ENCODE measurements at regions not wholly inside any gene's neighbourhood (a gene's known extent, or its start where the extent isn't known, plus 50 kb on each side); places are given as distances from the start of the nearest gene placed in this dataset.
"Not testable (repeated sequence)": the region's sequence is repeated elsewhere in the genome, so short reads cannot be mapped to it uniquely, and the experiment has no call there.

GRCh38 chr5:110865400-110866094, 126.7 kb downstream of the SLC25A46 start:
- peak; percentile 45 to 70 for DNase-seq (ENCODE audit: low read depth in 2 of 2)
- peak; percentile 71 for TF ChIP-seq CTCF (IDR thresholded peaks at IDR 0.05; ENCODE audit: low read depth, low read length)
- H3K4me3 ChIP-seq (replicated peaks in 1 of 2; ENCODE audit: low read depth in 2 of 2, low read length in 2 of 2) = no peak overlapping the region

DNA sequence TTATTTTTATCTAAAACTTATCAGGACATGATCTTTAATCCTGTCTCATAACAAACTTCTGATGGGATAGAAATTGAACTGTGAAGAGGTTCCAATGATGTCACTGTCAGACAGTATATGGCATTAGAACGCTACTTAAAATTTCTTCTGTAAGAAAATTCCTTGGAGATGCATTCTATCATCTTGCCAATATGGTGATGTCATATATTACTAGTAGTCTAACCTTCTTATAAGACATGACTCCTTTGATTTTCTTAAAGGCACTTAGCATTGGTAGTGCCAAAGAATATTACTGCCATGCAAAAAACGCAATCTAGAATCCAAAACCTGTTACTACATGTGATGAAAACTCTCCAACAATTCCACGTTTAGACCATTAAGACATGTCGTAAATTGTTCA, 131.1 kb downstream of the SLC25A46 start:
- DNase-seq (ENCODE audit: low read depth in 2 of 2) = no peak
- TF ChIP-seq CTCF (IDR thresholded peaks at IDR 0.05; ENCODE audit: low read depth, low read length) = no peak
- H3K4me3 ChIP-seq (replicated peaks in 1 of 2; ENCODE audit: low read depth in 2 of 2, low read length in 2 of 2) = no peak overlapping the region

DNA sequence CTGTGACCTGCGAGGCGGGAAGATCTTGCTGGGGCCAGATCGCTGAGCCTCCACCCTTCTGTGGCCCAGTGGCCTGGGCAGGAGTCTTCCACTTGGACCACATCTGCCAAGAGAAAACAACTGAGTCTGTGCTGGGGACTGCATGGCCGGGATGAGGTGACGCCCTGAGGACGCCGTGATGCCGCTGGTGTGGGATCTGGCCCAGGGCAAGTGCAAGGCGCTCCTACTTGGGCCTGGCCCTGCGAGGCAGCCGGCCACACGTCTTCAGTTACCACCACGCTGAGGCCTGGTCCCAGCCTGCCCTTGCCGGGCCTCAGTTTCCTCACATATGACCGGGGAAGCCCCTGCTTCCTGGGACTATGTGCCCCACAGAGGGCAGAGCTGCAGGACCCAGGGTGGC, 133.4 kb downstream of the SLC25A46 start:
- DNase-seq (ENCODE audit: low read depth in 2 of 2) = no peak

GRCh38 chr5:110872963-110873362, 134.2 kb downstream of the SLC25A46 start:
- no peak for TF ChIP-seq CTCF (IDR thresholded peaks at IDR 0.05; ENCODE audit: low read depth, low read length)
- DNase-seq (ENCODE audit: low read depth in 2 of 2) = no peak
- H3K4me3 ChIP-seq (replicated peaks in 1 of 2; ENCODE audit: low read depth in 2 of 2, low read length in 2 of 2) = no peak overlapping the region

More for the DNA sequence above, 133.4 kb downstream of the SLC25A46 start:
- TF ChIP-seq CTCF (IDR thresholded peaks at IDR 0.05; ENCODE audit: low read depth, low read length) = no peak
- no peak overlapping the region for H3K4me3 ChIP-seq (replicated peaks in 1 of 2; ENCODE audit: low read depth in 2 of 2, low read length in 2 of 2)

GRCh38 chr5:110873773-110874437, 135.1 kb downstream of the SLC25A46 start:
- no peak overlapping the region for H3K4me3 ChIP-seq (replicated peaks in 1 of 2; ENCODE audit: low read depth in 2 of 2, low read length in 2 of 2)
- TF ChIP-seq CTCF (IDR thresholded peaks at IDR 0.05; ENCODE audit: low read depth, low read length) = no peak
- DNase-seq (ENCODE audit: low read depth in 2 of 2) = no peak

- not testable (repeated sequence) for H3K4me3 ChIP-seq (replicated peaks in 1 of 2; ENCODE audit: low read depth in 2 of 2, low read length in 2 of 2); DNase-seq (ENCODE audit: low read depth in 2 of 2)
These were observed 136.3 kb downstream of the SLC25A46 start for GRCh38 chr5:110875115-110875514.

GRCh38 chr5:110878115-110878514, 139.3 kb downstream of the SLC25A46 start:
- TF ChIP-seq CTCF (IDR thresholded peaks at IDR 0.05; ENCODE audit: low read depth, low read length) = no peak
- no peak for DNase-seq (ENCODE audit: low read depth in 2 of 2)
- no peak overlapping the region for H3K4me3 ChIP-seq (replicated peaks in 1 of 2; ENCODE audit: low read depth in 2 of 2, low read length in 2 of 2)
